Activated CD8-positive, alpha-beta T cell treated with anti-CD3 and anti-CD28 coated beads for 36 hours (primary cell): ENCODE measurements at regions not wholly inside any gene's neighbourhood (a gene's known extent, or its start where the extent isn't known, plus 50 kb on each side); places are given as distances from the start of the nearest gene placed in this dataset.
A peak's percentile ranks its signal among the peaks of the same experiment; 100 is the strongest.

Experiments
- ATAC-seq: fragments of 200-7000 bp; cut with Tn5 transposase; one replicate; pipeline ENCODE4 v1.10.0; 2021; ENCODE audit warnings: mild to moderate bottlenecking, moderate library complexity
- CTCF ChIA-PET: fragments of 350-600 bp; sonication (Branson Sonifier 250); formaldehyde crosslinking; loops from one replicate; lab custom pipeline; 2021; ENCODE audit warnings: antibody characterized with exemption; lab: Charles Lee
- POLR2A ChIA-PET: fragments of 350-600 bp; sonication (Branson Sonifier 250); formaldehyde crosslinking; loops from one replicate; lab custom pipeline; 2021; ENCODE audit warnings: antibody characterized with exemption; lab: Charles Lee
- DNase-seq: peaks from one replicate; pipeline ENCODE4 v3.0.0-alpha.2; 2020
- H3K27ac Mint-ChIP-seq: one replicate; pipeline ENCODE4 v1.8.0; 2021; ENCODE audit warnings: mild to moderate bottlenecking, mixed read lengths
- H3K27me3 Mint-ChIP-seq: one replicate; pipeline ENCODE4 v1.8.0; 2021; ENCODE audit warnings: mixed read lengths
- H3K36me3 Mint-ChIP-seq: one replicate; pipeline ENCODE4 v1.8.0; 2021; ENCODE audit warnings: low read depth, mixed read lengths
- H3K4me1 Mint-ChIP-seq: one replicate; pipeline ENCODE4 v1.8.0; 2021; ENCODE audit warnings: low read depth, mixed read lengths
- H3K4me3 Mint-ChIP-seq: one replicate; pipeline ENCODE4 v1.8.0; 2021; ENCODE audit warnings: mild to moderate bottlenecking, moderate library complexity, mixed read lengths
- H3K9me3 Mint-ChIP-seq: one replicate; pipeline ENCODE4 v1.8.0; 2021; ENCODE audit warnings: mixed read lengths
- CTCF ChIP-seq: fragments of 200-600 bp; IDR thresholded peaks from one replicate; pipeline ENCODE4 v1.8.0; 2022; ENCODE audit warnings: antibody characterized with exemption, mild to moderate bottlenecking
- intact Hi-C: fragments of 100-400 bp; cut with micrococcal nuclease; formaldehyde crosslinking; loops from one replicate; pipeline ENCODE4 v1.10.0; 2022

DNA sequence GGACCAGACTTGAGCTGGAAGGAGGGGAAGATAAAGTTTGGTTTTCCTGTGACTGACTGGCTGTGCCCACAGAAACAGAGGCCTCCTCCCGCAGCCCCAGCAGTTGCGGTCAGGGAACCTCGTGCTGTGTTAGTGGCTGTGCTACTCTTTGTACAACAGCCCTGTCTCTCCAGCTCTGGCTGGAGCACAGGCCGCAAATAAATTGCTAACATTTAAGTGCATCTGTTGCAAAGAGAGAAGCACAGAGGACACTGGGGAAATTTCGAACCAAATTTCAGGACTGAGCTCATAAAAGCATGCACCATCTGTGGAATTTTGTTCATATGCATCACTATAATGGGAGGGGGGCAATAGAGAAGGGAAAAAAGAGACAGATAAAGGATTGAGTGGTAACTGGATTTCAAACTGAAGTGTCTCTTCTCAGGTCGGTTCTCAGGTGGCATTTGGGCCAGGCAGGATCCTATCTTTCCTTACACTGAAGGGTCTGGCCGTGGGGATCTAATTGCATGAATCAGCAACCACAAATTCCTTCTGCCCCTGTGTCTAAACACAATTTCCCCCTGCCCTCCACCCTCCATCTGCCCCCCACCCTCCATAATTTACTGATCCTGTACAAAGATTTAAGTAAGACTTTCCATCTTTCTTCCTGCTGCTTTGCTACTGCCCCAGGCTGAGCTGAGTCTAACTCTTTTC, 88.9 kb upstream of the ATXN1 start:
- ATAC-seq (no peak), DNase-seq (no peak)
- intact Hi-C loops, result no loop called here
- H3K27me3 Mint-ChIP-seq, result peaks cover 12% of the 10 kb centered on the region
- H3K36me3 Mint-ChIP-seq, result no peaks in the 10 kb centered on the region
- H3K4me1 Mint-ChIP-seq, result peaks cover 22% of the 10 kb centered on the region
- no peak overlapping the region for H3K4me3 Mint-ChIP-seq
- no peak overlapping the region for H3K27ac Mint-ChIP-seq
- no peaks in the 10 kb centered on the region for H3K9me3 Mint-ChIP-seq
- ChIA-PET CTCF (no interaction called here), POLR2A (interaction anchor here (0.6 kb wide), 1 partner anchor 112 kb away, joined by 3 read pairs; no protein-coding TSS in a partner anchor)
- no peak for TF ChIP-seq CTCF

GRCh38 chr6:16849280-16849987, 88.2 kb upstream of the ATXN1 start:
- ChIA-PET POLR2A (no interaction called here), CTCF (no interaction called here)
- ATAC-seq (peak; percentile 34), DNase-seq (no peak)
- Mint-ChIP-seq H3K36me3 (no peaks in the 10 kb centered on the region), H3K27ac (no peak overlapping the region), H3K9me3 (no peaks in the 10 kb centered on the region), H3K4me1 (peaks cover 20% of the 10 kb centered on the region), H3K27me3 (peaks cover 9% of the 10 kb centered on the region), H3K4me3 (no peak overlapping the region)
- intact Hi-C loops, result no loop called here
- no peak for TF ChIP-seq CTCF

DNA sequence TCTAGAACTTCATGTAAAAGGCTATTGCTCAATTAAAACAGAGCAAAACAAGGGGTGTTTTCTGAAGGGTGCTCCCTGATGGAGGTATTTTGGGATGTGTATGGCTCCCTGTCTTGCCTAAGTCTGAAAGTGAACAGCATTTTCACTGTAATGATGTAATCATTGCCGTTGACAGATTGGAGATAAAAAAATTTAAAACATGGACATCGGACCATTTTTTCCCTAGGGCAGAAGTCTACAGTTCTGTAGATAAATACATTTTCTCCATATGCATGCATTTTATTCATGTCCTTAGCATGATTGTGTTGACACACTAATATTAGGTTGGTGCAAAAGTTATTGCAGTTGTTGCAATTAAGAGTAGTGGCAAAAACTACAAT, 85.1 kb upstream of the ATXN1 start:
- Mint-ChIP-seq H3K9me3 (no peaks in the 10 kb centered on the region), H3K27ac (no peak overlapping the region), H3K4me1 (peaks cover 14% of the 10 kb centered on the region), H3K4me3 (no peak overlapping the region), H3K27me3 (peaks cover 6% of the 10 kb centered on the region), H3K36me3 (no peaks in the 10 kb centered on the region)
- ChIA-PET CTCF (interaction anchor here (1.1 to 1.3 kb wide), 3 partner anchors 17 to 83 kb away, joined by 3 read pairs; no protein-coding TSS in a partner anchor), POLR2A (no interaction called here)
- ATAC-seq (no peak), DNase-seq (no peak)
- TF ChIP-seq CTCF, result no peak
- intact Hi-C loops, result no loop called here

- no peak for TF ChIP-seq CTCF
- CTCF ChIA-PET, result no interaction called here
- no peaks in the 10 kb centered on the region for H3K36me3 Mint-ChIP-seq
These were observed 82.9 kb upstream of the ATXN1 start for GRCh38 chr6:16844183-16844582.

DNA sequence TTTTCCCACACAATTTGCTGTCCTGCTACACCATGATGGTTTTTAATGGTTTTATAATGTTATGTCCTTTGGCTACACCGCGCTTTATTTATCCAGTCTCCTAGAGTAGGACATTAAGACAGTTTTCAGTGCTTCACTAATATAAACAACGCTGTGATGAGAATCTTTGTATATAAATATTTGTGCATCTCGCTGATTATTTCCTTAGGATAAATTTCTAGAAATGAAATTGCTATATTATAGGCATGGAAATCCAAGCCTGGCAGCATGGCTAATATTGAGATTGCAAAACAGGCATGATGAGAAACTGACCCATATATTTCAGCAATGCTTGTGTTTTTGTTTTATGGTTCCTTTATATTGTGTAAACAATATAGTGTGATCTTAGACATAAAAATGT, 81.4 kb upstream of the ATXN1 start:
- Mint-ChIP-seq H3K4me1 (peaks cover 19% of the 10 kb centered on the region), H3K36me3 (no peaks in the 10 kb centered on the region), H3K4me3 (no peak overlapping the region), H3K27ac (no peak overlapping the region), H3K9me3 (no peaks in the 10 kb centered on the region), H3K27me3 (no peaks in the 10 kb centered on the region)
- no peak for TF ChIP-seq CTCF
- intact Hi-C loops, result no loop called here
- ATAC-seq (no peak), DNase-seq (no peak)
- POLR2A ChIA-PET, result no interaction called here
- CTCF ChIA-PET, result no interaction called here

More at GRCh38 chr6:16844183-16844582, 82.9 kb upstream of the ATXN1 start:
- H3K9me3 Mint-ChIP-seq, result no peaks in the 10 kb centered on the region
- peaks cover 15% of the 10 kb centered on the region for H3K4me1 Mint-ChIP-seq
- POLR2A ChIA-PET, result no interaction called here
- no peak overlapping the region for H3K4me3 Mint-ChIP-seq
- no peak for DNase-seq
- no peak for ATAC-seq
- peaks cover 1% of the 10 kb centered on the region for H3K27me3 Mint-ChIP-seq
- intact Hi-C loops, result no loop called here
- H3K27ac Mint-ChIP-seq, result no peak overlapping the region
